ENCODE measurements at regions not wholly inside any gene's neighbourhood (a gene's known extent, or its start where the extent isn't known, plus 50 kb on each side); places are given as distances from the start of the nearest gene placed in this dataset.

DNA sequence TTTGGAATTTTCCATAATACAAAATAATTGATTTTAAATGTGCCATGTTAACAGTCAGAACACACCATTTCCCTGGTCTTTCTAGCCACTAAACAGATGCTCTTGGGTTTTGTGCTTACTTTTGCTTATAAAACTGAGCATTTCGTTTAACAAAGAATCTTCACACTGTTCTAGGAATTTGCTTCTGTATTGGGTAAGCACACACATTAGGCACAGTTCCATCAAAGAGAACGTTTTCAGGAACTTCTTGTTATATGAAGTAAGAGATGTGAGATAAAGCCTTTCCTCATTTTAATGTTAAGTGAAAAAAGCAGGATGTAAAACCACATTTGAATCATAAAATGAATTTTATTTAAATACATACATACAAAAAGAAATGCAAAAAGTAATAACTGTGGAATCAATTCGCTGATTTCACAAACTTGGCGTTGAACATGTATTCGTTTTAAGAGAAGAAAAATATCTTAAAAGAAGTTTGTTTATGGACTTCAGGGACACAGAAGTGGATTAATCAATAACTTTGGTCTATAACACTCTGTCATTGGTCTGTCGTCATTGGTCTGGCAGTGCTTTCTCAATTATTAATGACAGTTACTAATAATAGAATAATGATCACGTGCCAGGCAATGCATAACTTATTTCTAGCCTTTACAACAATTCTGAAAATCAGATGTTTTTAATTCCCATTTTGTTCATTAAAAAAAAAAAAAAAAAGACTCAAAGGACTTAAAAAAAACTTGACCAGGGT is 199.9 kb upstream of the PRDM1 start:
- Mint-ChIP-seq H3K4me3 (ENCODE audit: low read depth) (no peak overlapping the region), H3K4me1 (ENCODE audit: low read depth) (peaks cover 14% of the 10 kb centered on the region), H3K27me3 (peaks cover 7% of the 10 kb centered on the region), H3K9me3 (ENCODE audit: low read depth) (peaks cover 7% of the 10 kb centered on the region), H3K27ac (no peak overlapping the region), H3K36me3 (ENCODE audit: insufficient read depth) (no peaks in the 10 kb centered on the region)
- no peak for DNase-seq (ENCODE audit: low spot score, unreplicated experiment)
- no peak for TF ChIP-seq CTCF (IDR thresholded peaks at IDR 0.05; ENCODE audit: unreplicated experiment)

DNA sequence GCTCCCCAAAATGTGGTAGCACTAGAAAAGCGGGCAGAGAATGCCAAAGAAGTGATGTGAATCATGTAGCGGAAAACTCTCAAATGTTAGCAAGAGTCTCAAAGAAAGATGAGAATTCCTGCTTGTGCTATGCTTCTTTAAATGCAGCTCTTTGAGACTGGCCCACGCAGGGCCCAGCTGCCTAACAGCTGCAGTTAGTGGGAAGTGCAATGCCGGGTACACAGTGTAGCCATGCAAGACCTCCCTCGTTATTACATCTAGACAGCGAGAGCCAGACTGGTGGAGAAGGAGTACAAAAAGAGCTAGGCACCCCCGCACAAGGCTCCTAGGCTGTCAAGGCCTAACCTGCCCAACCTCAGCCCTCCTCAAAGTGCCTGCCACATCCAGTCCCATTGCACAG is 201.7 kb upstream of the PRDM1 start:
- peaks cover 14% of the 10 kb centered on the region for H3K4me1 Mint-ChIP-seq (ENCODE audit: low read depth)
- no peaks in the 10 kb centered on the region for H3K9me3 Mint-ChIP-seq (ENCODE audit: low read depth)
- no peak for DNase-seq (ENCODE audit: low spot score, unreplicated experiment)
- no peaks in the 10 kb centered on the region for H3K36me3 Mint-ChIP-seq (ENCODE audit: insufficient read depth)
- no peak for TF ChIP-seq CTCF (IDR thresholded peaks at IDR 0.05; ENCODE audit: unreplicated experiment)
- H3K27ac Mint-ChIP-seq = no peak overlapping the region
- H3K4me3 Mint-ChIP-seq (ENCODE audit: low read depth) = no peak overlapping the region
- peaks cover 17% of the 10 kb centered on the region for H3K27me3 Mint-ChIP-seq

GRCh38 chr6:105884011-105884410 is 202.1 kb upstream of the PRDM1 start:
- Mint-ChIP-seq H3K27ac (no peak overlapping the region), H3K9me3 (ENCODE audit: low read depth) (no peaks in the 10 kb centered on the region), H3K4me1 (ENCODE audit: low read depth) (peaks cover 14% of the 10 kb centered on the region), H3K27me3 (peaks cover 17% of the 10 kb centered on the region), H3K4me3 (ENCODE audit: low read depth) (no peak overlapping the region), H3K36me3 (ENCODE audit: insufficient read depth) (no peaks in the 10 kb centered on the region)
- no peak for DNase-seq (ENCODE audit: low spot score, unreplicated experiment)
- TF ChIP-seq CTCF (IDR thresholded peaks at IDR 0.05; ENCODE audit: unreplicated experiment) = no peak

DNA sequence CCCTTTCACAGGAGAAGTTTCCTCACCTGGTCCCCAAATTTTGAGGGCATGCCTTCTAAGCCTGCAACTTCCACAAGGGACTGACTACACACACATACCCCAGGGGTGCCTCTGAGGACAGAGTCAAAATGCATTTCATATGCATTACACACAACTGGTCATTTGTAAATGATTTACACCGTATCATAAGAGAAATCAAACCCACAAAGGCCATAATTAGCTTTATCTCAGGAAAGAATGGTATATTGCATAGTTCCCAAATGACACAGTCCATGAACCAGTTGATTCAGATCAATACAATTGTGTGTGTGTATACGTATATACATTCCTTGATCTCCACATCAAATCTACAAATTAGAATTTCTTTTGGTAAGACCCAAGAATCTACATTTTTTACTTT is 203.3 kb upstream of the PRDM1 start:
- Mint-ChIP-seq H3K27me3 (peaks cover 17% of the 10 kb centered on the region), H3K36me3 (ENCODE audit: insufficient read depth) (no peaks in the 10 kb centered on the region), H3K4me1 (ENCODE audit: low read depth) (peaks cover 14% of the 10 kb centered on the region), H3K4me3 (ENCODE audit: low read depth) (no peak overlapping the region), H3K27ac (no peak overlapping the region), H3K9me3 (ENCODE audit: low read depth) (peaks cover 3% of the 10 kb centered on the region)
- DNase-seq (ENCODE audit: low spot score, unreplicated experiment) = no peak
- no peak for TF ChIP-seq CTCF (IDR thresholded peaks at IDR 0.05; ENCODE audit: unreplicated experiment)

DNA sequence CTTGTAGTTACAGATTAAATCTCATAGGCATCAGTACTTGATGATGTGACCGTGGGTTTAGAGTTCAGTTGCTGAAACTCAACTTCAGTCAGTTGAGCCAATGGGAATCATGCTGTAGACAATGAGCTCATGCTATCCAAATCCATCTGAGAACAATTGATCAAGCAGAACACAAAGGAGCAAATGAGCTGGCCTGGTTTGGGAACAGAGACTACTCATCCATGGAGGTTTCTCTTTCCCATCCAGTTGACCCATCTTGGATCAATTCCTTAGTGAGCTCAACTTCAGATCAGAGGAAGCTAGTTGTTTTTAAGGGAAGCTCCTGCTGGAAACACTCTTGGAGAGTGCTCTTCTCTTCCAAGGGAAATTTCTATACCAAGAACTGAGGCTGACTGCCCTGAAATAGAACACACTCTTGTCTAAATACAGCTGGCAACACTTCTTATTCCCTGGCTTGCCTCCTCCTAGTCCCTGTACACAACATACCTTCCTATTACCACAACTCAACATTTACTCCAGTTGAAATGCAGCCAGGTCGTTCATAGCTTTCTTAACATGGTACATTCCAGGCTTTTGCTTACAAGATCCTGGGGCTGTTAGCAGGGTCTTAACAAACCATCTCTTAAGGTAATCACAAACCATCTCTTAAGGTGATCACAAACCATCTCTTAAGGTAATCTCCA is 203.9 kb upstream of the PRDM1 start:
- no peak for TF ChIP-seq CTCF (IDR thresholded peaks at IDR 0.05; ENCODE audit: unreplicated experiment)
- H3K9me3 Mint-ChIP-seq (ENCODE audit: low read depth) = peaks cover 3% of the 10 kb centered on the region
- no peak overlapping the region for H3K4me3 Mint-ChIP-seq (ENCODE audit: low read depth)
- DNase-seq (ENCODE audit: low spot score, unreplicated experiment) = no peak
- no peaks in the 10 kb centered on the region for H3K36me3 Mint-ChIP-seq (ENCODE audit: insufficient read depth)
- H3K27ac Mint-ChIP-seq = no peak overlapping the region
- peaks cover 17% of the 10 kb centered on the region for H3K27me3 Mint-ChIP-seq
- H3K4me1 Mint-ChIP-seq (ENCODE audit: low read depth) = peaks cover 13% of the 10 kb centered on the region
